ENCODE measurements at regions not wholly inside any gene's neighbourhood (a gene's known extent, or its start where the extent isn't known, plus 50 kb on each side); places are given as distances from the start of the nearest gene placed in this dataset.

DNA sequence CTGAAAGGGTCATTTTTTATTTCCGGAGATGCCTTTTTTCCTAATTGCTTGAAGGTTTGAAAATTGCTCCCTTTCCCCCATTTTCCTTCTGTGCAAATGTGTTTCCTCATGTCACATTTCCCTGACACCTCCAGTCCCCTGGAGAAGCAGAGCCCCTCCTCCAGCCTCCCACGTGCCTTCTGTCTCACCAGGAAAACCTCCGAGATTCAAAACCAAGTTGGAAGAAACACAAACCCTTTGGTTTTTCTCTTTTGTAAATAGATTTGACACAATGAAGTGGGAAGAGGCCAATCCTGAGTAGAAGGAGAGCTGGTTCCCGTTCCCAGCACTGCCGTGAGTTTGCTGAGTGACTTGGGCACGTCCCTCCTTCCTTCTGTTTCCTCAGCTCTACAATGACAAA lies 125.4 kb upstream of the MYCN start:
- Histone ChIP-seq H4K91ac (ENCODE audit: low read depth, low read length) (no peak overlapping the region), H3K18ac (ENCODE audit: low read length) (no peak overlapping the region), H3K27me3 (ENCODE audit: insufficient read depth, low read length) (no peaks in the 10 kb centered on the region), H3K23ac (ENCODE audit: low read length) (no peak overlapping the region), H3K36me3 (ENCODE audit: control insufficient read depth in 1 of 2, insufficient read depth in 2 of 2, low read length in 2 of 2) (no peaks in the 10 kb centered on the region), H3K4ac (ENCODE audit: low read depth, low read length) (no peak overlapping the region), H4K8ac (ENCODE audit: low read depth, low read length) (no peak overlapping the region), H3K4me1 (ENCODE audit: control insufficient read depth in 1 of 2, insufficient read depth in 2 of 2, low read length in 2 of 2) (peaks cover 33 to 42% of the 10 kb centered on the region in 2 experiments), H2BK5ac (ENCODE audit: low read depth, low read length, poor library complexity) (no peak overlapping the region), H3K4me2 (ENCODE audit: low read length) (no peak overlapping the region), H3K27ac (ENCODE audit: low read depth, low read length) (no peak overlapping the region), H3K4me3 (ENCODE audit: low read depth, low read length) (no peak overlapping the region), H2AFZ (ENCODE audit: insufficient read depth, low read length, poor library complexity) (no peak overlapping the region), H4K12ac (ENCODE audit: low read depth, low read length) (no peak overlapping the region), H2BK120ac (ENCODE audit: insufficient read depth, low read length, poor library complexity) (no peak overlapping the region), H3K79me1 (ENCODE audit: low read length) (peaks cover 19% of the 10 kb centered on the region), H3K9ac (ENCODE audit: low read length) (no peak overlapping the region), H2BK12ac (ENCODE audit: low read length) (no peak overlapping the region), H3K9me3 (ENCODE audit: insufficient read depth, low read depth, low read length) (no peaks in the 10 kb centered on the region), H3K79me2 (ENCODE audit: control insufficient read depth, insufficient read depth, low read length, poor library complexity) (peaks cover under 1% of the 10 kb centered on the region), H2AK5ac (ENCODE audit: low read length) (no peak overlapping the region), H3K14ac (ENCODE audit: low read length) (no peak overlapping the region)
- no CpG with 5 or more reads among the region's 6 CpGs for WGBS (ENCODE audit: extremely low coverage, insufficient coverage, insufficient read length)
- no peak for DNase-seq

DNA sequence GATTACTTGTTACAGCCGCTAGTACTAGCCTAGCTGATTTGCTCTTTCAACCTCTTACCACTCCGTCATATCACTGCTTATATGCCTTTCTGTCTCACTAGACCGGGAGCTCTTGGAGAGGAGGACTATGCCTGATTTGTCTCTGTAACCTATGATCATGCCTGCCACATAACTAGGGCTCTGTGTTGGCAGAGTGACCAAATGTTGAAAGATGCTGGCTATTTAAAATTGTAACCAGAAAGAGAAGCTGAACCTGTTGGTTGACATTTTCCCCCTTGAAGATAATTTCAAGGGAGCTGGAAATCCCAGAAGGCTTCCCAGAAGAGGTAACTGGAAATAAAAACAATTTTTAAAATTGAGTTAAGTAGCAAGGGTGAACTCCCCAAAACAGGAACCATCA lies 124.1 kb upstream of the MYCN start:
- H3K4me2 ChIP-seq (ENCODE audit: low read length) = no peak overlapping the region
- H3K79me1 ChIP-seq (ENCODE audit: low read length) = peaks cover 11% of the 10 kb centered on the region
- no CpG with 5 or more reads among the region's 3 CpGs for WGBS (ENCODE audit: extremely low coverage, insufficient coverage, insufficient read length)
- no peak overlapping the region for H2BK120ac ChIP-seq (ENCODE audit: insufficient read depth, low read length, poor library complexity)
- H3K36me3 ChIP-seq (ENCODE audit: control insufficient read depth in 1 of 2, insufficient read depth in 2 of 2, low read length in 2 of 2) = no peaks in the 10 kb centered on the region
- H3K9me3 ChIP-seq (ENCODE audit: insufficient read depth, low read depth, low read length) = no peaks in the 10 kb centered on the region
- H3K23ac ChIP-seq (ENCODE audit: low read length) = no peak overlapping the region
- H4K12ac ChIP-seq (ENCODE audit: low read depth, low read length) = no peak overlapping the region
- H3K4me1 ChIP-seq (ENCODE audit: control insufficient read depth in 1 of 2, insufficient read depth in 2 of 2, low read length in 2 of 2) = peaks cover 25 to 32% of the 10 kb centered on the region in 2 experiments
- H4K8ac ChIP-seq (ENCODE audit: low read depth, low read length) = no peak overlapping the region
- H3K14ac ChIP-seq (ENCODE audit: low read length) = no peak overlapping the region
- H2AK5ac ChIP-seq (ENCODE audit: low read length) = no peak overlapping the region
- H2BK5ac ChIP-seq (ENCODE audit: low read depth, low read length, poor library complexity) = no peak overlapping the region
- no peak overlapping the region for H3K4ac ChIP-seq (ENCODE audit: low read depth, low read length)
- no peaks in the 10 kb centered on the region for H3K79me2 ChIP-seq (ENCODE audit: control insufficient read depth, insufficient read depth, low read length, poor library complexity)
- no peak overlapping the region for H3K27ac ChIP-seq (ENCODE audit: low read depth, low read length)
- H3K9ac ChIP-seq (ENCODE audit: low read length) = no peak overlapping the region
- no peak overlapping the region for H3K4me3 ChIP-seq (ENCODE audit: low read depth, low read length)
- H4K91ac ChIP-seq (ENCODE audit: low read depth, low read length) = no peak overlapping the region
- DNase-seq = peak; percentile 17 to 81
- H2BK12ac ChIP-seq (ENCODE audit: low read length) = no peak overlapping the region
- no peak overlapping the region for H2AFZ ChIP-seq (ENCODE audit: insufficient read depth, low read length, poor library complexity)
- H3K27me3 ChIP-seq (ENCODE audit: insufficient read depth, low read length) = no peaks in the 10 kb centered on the region
- H3K18ac ChIP-seq (ENCODE audit: low read length) = no peak overlapping the region

DNA sequence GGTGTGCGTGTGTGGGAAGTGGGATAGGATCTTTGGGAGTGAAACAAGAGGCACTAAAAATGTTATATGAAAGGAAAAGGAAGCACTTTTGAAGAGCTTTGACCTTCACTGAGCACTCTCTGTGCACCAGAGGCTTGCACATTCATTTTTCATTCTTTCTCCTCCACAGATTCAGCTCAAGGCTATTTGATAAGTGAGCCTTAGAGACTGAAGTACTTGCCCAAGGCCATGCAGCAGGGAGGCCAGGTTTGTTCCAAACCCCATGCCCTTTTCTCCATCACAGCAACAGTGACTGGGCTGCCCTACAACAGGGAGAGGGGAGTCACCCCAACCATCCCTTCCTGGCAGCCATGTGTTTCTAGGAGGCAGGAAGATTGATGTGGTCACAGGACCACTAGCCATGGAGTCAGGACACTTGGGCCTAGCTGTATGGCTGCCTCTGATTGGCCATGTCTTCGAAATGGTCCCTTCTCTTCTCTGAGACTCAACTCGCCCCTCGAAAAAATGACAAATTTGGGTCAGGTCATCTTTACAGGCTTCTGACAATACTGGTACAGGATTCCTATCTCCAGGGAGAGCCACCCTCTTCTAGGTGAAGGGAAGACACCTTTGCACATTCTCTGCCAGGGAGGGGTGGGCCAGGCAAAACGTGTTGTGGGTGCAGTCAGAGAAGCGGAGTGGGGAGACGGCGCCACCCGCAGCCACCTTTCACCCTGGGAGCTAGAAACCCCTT lies 123.5 kb upstream of the MYCN start:
- Histone ChIP-seq H2AK5ac (ENCODE audit: low read length) (peak overlapping the region; percentile 53), H3K23ac (ENCODE audit: low read length) (no peak overlapping the region), H3K9me3 (ENCODE audit: insufficient read depth, low read depth, low read length) (no peaks in the 10 kb centered on the region), H3K4ac (ENCODE audit: low read depth, low read length) (no peak overlapping the region), H3K9ac (ENCODE audit: low read length) (no peak overlapping the region), H2BK120ac (ENCODE audit: insufficient read depth, low read length, poor library complexity) (peak overlapping the region; percentile 20), H4K91ac (ENCODE audit: low read depth, low read length) (peak overlapping the region; percentile 42), H3K79me2 (ENCODE audit: control insufficient read depth, insufficient read depth, low read length, poor library complexity) (no peaks in the 10 kb centered on the region), H3K4me2 (ENCODE audit: low read length) (no peak overlapping the region), H3K18ac (ENCODE audit: low read length) (peak overlapping the region; percentile 30), H2BK12ac (ENCODE audit: low read length) (peak overlapping the region; percentile 68), H3K14ac (ENCODE audit: low read length) (no peak overlapping the region), H3K4me1 (ENCODE audit: control insufficient read depth in 1 of 2, insufficient read depth in 2 of 2, low read length in 2 of 2) (peaks cover 20 to 27% of the 10 kb centered on the region in 2 experiments), H3K4me3 (ENCODE audit: low read depth, low read length) (no peak overlapping the region), H3K36me3 (ENCODE audit: control insufficient read depth in 1 of 2, insufficient read depth in 2 of 2, low read length in 2 of 2) (no peaks in the 10 kb centered on the region), H3K27ac (ENCODE audit: low read depth, low read length) (no peak overlapping the region), H2AFZ (ENCODE audit: insufficient read depth, low read length, poor library complexity) (no peak overlapping the region), H2BK5ac (ENCODE audit: low read depth, low read length, poor library complexity) (no peak overlapping the region), H4K8ac (ENCODE audit: low read depth, low read length) (no peak overlapping the region), H3K27me3 (ENCODE audit: insufficient read depth, low read length) (no peaks in the 10 kb centered on the region), H3K79me1 (ENCODE audit: low read length) (peaks cover 11% of the 10 kb centered on the region), H4K12ac (ENCODE audit: low read depth, low read length) (no peak overlapping the region)
- WGBS (ENCODE audit: extremely low coverage, insufficient coverage, insufficient read length) = 100% methylated on average over 1 of the region's 9 CpGs
- DNase-seq = peak in 1 of 2 donors; percentile 43

DNA sequence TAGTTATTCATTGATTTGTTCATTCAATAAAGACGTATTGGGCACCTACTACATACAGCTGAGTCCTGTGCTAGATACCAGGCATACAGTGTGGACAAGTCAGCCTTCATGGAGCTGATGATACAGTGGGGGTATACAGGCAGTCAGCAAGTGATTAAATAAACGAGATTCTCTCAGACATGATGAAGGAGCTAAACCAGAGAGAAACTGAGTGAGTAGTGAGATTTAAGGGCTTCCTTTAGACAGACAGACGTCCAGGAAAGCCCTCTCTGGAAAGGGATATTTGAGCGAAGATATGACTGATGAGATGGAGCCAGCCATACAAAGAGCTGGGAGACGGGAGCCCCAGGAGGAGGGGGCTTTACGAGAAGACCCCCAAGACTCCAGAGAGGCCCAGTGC lies 122.6 kb upstream of the MYCN start:
- WGBS (ENCODE audit: extremely low coverage, insufficient coverage, insufficient read length) = no CpG with 5 or more reads among the region's 6 CpGs
- no peak for DNase-seq

More for the DNA sequence above, 122.6 kb upstream of the MYCN start:
- Histone ChIP-seq H4K8ac (ENCODE audit: low read depth, low read length) (no peak overlapping the region), H3K79me2 (ENCODE audit: control insufficient read depth, insufficient read depth, low read length, poor library complexity) (no peaks in the 10 kb centered on the region), H3K4ac (ENCODE audit: low read depth, low read length) (no peak overlapping the region), H2BK5ac (ENCODE audit: low read depth, low read length, poor library complexity) (no peak overlapping the region), H3K18ac (ENCODE audit: low read length) (no peak overlapping the region), H3K4me2 (ENCODE audit: low read length) (no peak overlapping the region), H3K79me1 (ENCODE audit: low read length) (peaks cover 11% of the 10 kb centered on the region), H3K27me3 (ENCODE audit: insufficient read depth, low read length) (no peaks in the 10 kb centered on the region), H2AFZ (ENCODE audit: insufficient read depth, low read length, poor library complexity) (no peak overlapping the region), H3K9ac (ENCODE audit: low read length) (no peak overlapping the region), H2BK12ac (ENCODE audit: low read length) (peak overlapping the region; percentile 25), H3K23ac (ENCODE audit: low read length) (no peak overlapping the region), H3K36me3 (ENCODE audit: control insufficient read depth in 1 of 2, insufficient read depth in 2 of 2, low read length in 2 of 2) (no peaks in the 10 kb centered on the region), H3K14ac (ENCODE audit: low read length) (no peak overlapping the region), H3K27ac (ENCODE audit: low read depth, low read length) (no peak overlapping the region), H2BK120ac (ENCODE audit: insufficient read depth, low read length, poor library complexity) (no peak overlapping the region), H4K91ac (ENCODE audit: low read depth, low read length) (no peak overlapping the region), H4K12ac (ENCODE audit: low read depth, low read length) (no peak overlapping the region), H3K4me1 (ENCODE audit: control insufficient read depth in 1 of 2, insufficient read depth in 2 of 2, low read length in 2 of 2) (peaks cover 20 to 24% of the 10 kb centered on the region in 2 experiments), H3K9me3 (ENCODE audit: insufficient read depth, low read depth, low read length) (no peaks in the 10 kb centered on the region), H3K4me3 (ENCODE audit: low read depth, low read length) (no peak overlapping the region), H2AK5ac (ENCODE audit: low read length) (no peak overlapping the region)

Measured in trophoblast cell (in vitro differentiated cells and primary cell).